ENCODE measurements at regions not wholly inside any gene's neighbourhood (a gene's known extent, or its start where the extent isn't known, plus 50 kb on each side); places are given as distances from the start of the nearest gene placed in this dataset.

GRCh38 chr16:17585449-17586074 lies 114.8 kb upstream of the XYLT1 start:
- TF ChIP-seq CTCF (IDR thresholded peaks at IDR 0.05; ENCODE audit: low read depth, low read length, poor library complexity, severe bottlenecking), result no peak
- no peak for TF ChIP-seq EZH2phosphoT487 (IDR thresholded peaks at IDR 0.05; ENCODE audit: borderline replicate concordance, low read length)
